Aorta (tissue), 5 donors: ENCODE measurements at regions not wholly inside any gene's neighbourhood (a gene's known extent, or its start where the extent isn't known, plus 50 kb on each side); places are given as distances from the start of the nearest gene placed in this dataset.
A peak's percentile ranks its signal among the peaks of the same experiment; 100 is the strongest.

Source experiments
- ATAC-seq: fragments of 200-7000 bp; cut with Tn5 transposase; one replicate; pipeline ENCODE4 v1.9.1; 2022; ENCODE audit warnings: moderate library complexity; ENCODE audit not compliant: low FRiP score
- DNase-seq, 2 donors: peaks; one replicate each; pipeline ENCODE4 v3.0.0-alpha.2; 2020
- H3K27ac ChIP-seq, 2 donors: one replicate each; pipeline ENCODE4 v1.5.1; 2013; ENCODE audit warnings: low read length in 2 of 2, mild to moderate bottlenecking in 2 of 2, moderate library complexity in 2 of 2, control low read depth in 1 of 2, inconsistent platforms in 1 of 2, low read depth in 1 of 2
- H3K27me3 ChIP-seq, 2 donors: one replicate each; pipeline ENCODE4 v1.6.1; 2013; ENCODE audit warnings: control low read depth in 1 of 2, low read length in 1 of 2, mild to moderate bottlenecking in 1 of 2, moderate library complexity in 1 of 2; ENCODE audit not compliant: insufficient read depth in 2 of 2, control insufficient read depth in 1 of 2
- H3K36me3 ChIP-seq, 2 donors: one replicate each; pipeline ENCODE4 v1.6.1; 2013; ENCODE audit warnings: control low read depth in 1 of 2, low read length in 1 of 2, mild to moderate bottlenecking in 1 of 2; ENCODE audit not compliant: insufficient read depth in 2 of 2, control insufficient read depth in 1 of 2
- H3K4me1 ChIP-seq, 2 donors: one replicate each; pipeline ENCODE4 v1.6.1; 2013; ENCODE audit warnings: low read length in 2 of 2, control low read depth in 1 of 2, mild to moderate bottlenecking in 1 of 2, moderate library complexity in 1 of 2; ENCODE audit not compliant: insufficient read depth in 2 of 2, control insufficient read depth in 1 of 2
- H3K4me3 ChIP-seq, 2 donors: one replicate each; pipeline ENCODE4 v1.5.1; 2013; ENCODE audit warnings: low read length in 2 of 2, control low read depth in 1 of 2, mild to moderate bottlenecking in 1 of 2
- H3K9me3 ChIP-seq: one replicate; pipeline ENCODE4 v1.6.1; 2013; ENCODE audit warnings: mild to moderate bottlenecking, low read length; ENCODE audit not compliant: control insufficient read depth
- WGBS, 2 donors: extraction: QIAGEN DNeasy Blood & Tissue Kit; methylation state at CpG; one replicate each; pipeline ENCODE4 v1.1.7; 2013; 5-methylcytosine and 5-hydroxymethylcytosine counted together
- intact Hi-C, 2 donors: fragments of 100-400 bp; cut with DNase I; formaldehyde crosslinking; loops; one replicate each; pipeline versions ENCODE4 v1.14.2 to v1.15.0; 2022
- donor health status: healthy with polysubstance abuse.
- donor health status: Bipolar disorder and iron deficiency.
- donor health status: DM: no; HTN: no; CAD: no.
- donor health status: DM: no; HTN: no; CAD: no.
- donor health status: DM: yes; HTN: yes; CAD: no.

DNA sequence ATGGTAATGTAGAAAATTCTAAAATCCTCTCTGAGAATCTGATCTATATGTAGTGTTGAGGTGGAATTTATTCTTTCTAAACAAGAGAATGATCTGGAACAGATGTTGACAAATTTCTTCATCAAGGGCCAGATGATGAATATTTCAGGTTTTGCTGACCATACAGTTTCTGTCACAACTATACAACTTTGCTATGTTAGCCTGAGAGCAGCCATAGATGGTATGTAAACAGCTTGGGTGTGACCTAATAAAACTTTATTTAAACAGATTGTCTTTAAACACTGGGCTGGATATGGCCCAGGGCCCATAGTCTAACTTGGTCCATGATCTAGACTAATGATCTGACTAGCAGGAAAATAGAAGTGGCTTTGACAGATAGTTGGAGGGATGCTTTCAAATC lies 213.6 kb upstream of the CELF2 start:
- no peaks in the 10 kb centered on the region for H3K9me3 ChIP-seq
- H3K36me3 ChIP-seq: no peaks in the 10 kb centered on the region
- H3K27me3 ChIP-seq: no peaks in the 10 kb centered on the region
- ATAC-seq (no peak), DNase-seq (no peak)
- H3K4me3 ChIP-seq: no peak overlapping the region
- peaks cover 13% of the 10 kb centered on the region in 2 donors for H3K4me1 ChIP-seq
- intact Hi-C loops: loop anchor here in 1 of 2 donors (5.0 kb wide), 1 partner anchor 68 kb away; no protein-coding TSS in a partner anchor
- H3K27ac ChIP-seq: no peak overlapping the region

DNA sequence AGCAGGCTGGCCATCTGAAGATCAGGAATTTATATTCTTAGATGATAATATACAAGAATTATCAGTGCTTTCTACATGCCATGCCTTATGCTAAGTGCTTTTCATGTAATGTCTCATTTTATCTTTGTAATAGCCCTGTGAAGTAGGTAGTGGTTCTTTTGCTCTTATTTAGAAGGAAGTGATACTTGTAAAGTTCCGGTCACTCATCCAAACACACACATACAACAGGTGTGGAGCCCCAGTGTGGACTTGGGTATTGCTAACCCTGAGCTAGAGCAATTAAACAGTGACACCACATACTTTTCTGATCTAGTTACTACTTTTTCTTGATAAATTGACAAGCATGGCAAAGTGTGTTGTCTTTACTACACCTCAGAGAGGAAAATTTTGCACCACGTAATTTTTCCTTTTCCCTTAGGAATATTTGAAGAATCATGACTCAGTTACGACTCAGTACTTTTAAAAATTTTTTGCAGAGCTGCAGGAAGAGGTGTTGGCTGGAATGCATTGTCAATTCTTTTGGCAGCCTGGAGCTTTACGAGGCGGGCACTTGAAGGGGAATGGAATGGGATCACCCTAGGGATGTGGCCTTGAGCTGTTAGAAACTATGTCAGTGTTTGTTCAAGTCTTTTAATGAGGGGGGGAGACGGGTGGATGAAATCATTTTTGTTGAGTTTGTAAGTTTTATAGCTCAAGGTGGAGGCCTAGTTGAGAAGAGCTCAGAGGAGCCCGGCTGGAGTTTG lies 212.5 kb upstream of the CELF2 start:
- no peaks in the 10 kb centered on the region for H3K27me3 ChIP-seq
- intact Hi-C loops: loop anchor here in 1 of 2 donors (5.0 kb wide), 1 partner anchor 67 kb away; no protein-coding TSS in a partner anchor
- no peaks in the 10 kb centered on the region for H3K36me3 ChIP-seq
- peaks cover 13 to 14% of the 10 kb centered on the region in 2 donors for H3K4me1 ChIP-seq
- ATAC-seq (no peak), DNase-seq (no peak)
- no peaks in the 10 kb centered on the region for H3K9me3 ChIP-seq
- 26 to 30% methylated on average over 7 of the region's 7 CpGs for WGBS, 2 donors
- peak overlapping the region in 1 of 2 donors; percentile 68 for H3K27ac ChIP-seq
- H3K4me3 ChIP-seq: no peak overlapping the region

DNA sequence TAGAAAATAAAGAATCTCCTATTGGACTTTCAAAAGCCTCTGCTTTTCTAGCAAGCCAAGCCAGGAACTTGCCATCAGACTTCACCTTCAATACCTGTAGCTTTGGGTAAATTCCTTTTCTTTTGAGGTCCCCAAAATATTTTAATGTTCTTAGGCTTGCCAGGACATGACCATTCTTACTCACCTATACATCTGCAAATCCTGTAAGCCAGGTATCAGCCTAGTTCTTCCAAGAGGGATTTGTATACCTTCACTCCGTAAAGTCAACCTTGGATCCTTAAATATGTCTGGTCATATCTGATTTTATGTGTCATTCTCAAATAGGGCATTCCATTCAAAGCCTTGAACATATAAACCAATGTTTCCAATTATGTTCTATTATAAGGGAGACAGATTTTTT lies 210.6 kb upstream of the CELF2 start:
- no peaks in the 10 kb centered on the region for H3K36me3 ChIP-seq
- no peaks in the 10 kb centered on the region for H3K27me3 ChIP-seq
- no peak overlapping the region for H3K27ac ChIP-seq
- H3K4me3 ChIP-seq: no peak overlapping the region
- no peak for DNase-seq
- intact Hi-C loops: no loop called here
- H3K9me3 ChIP-seq: no peaks in the 10 kb centered on the region
- ATAC-seq: no peak
- WGBS, 2 donors: 93 to 100% methylated on average over 1 of the region's 1 CpG
- H3K4me1 ChIP-seq: peaks cover 9 to 14% of the 10 kb centered on the region in 2 donors

DNA sequence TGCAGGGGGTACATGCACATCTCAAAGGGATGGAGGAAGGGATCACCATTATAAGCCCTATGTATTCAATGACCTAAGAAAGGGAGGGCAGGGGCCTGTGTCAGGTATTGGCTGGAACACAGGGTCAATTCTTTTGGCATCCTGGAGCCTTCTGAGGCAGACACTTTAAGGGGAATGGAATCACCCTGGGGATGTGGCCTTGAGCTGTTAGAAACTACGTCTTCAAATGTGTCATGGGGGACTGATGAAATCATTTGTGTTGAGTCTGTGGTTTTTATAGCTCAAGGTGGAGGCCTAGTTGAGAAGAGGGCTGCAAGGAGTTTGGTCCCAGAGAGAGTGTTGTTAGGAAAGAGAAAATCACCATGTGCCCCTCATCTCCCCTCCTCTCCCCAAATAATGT lies 206.1 kb upstream of the CELF2 start:
- Histone ChIP-seq H3K9me3 (no peaks in the 10 kb centered on the region), H3K27me3 (no peaks in the 10 kb centered on the region), H3K27ac (no peak overlapping the region), H3K36me3 (no peaks in the 10 kb centered on the region), H3K4me1 (peaks cover 0 to 3% of the 10 kb centered on the region in 2 donors), H3K4me3 (no peak overlapping the region)
- 88 to 97% methylated on average over 1 of the region's 1 CpG for WGBS, 2 donors
- DNase-seq (no peak), ATAC-seq (no peak)
- intact Hi-C loops: no loop called here

DNA sequence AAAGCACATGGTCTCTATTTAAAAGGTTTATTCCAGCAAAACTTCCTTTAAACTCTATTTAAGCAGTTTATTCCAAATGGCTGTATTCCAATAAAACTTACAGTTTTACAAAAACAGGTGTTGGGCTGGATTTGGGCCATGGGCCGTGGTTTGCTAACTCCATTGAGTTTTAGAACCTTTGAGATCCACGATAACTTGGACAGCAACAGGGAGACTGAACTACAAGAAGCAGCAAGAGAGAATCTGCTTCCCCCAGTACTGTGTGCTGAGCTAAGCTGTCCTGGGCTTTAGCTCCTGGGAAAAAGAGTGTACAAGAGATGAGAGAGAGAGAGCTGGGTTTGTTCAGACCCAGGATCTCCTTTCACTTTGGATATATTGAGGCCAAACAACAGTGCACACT lies 204.0 kb upstream of the CELF2 start:
- DNase-seq (no peak), ATAC-seq (no peak)
- H3K4me3 ChIP-seq: no peak overlapping the region
- H3K27ac ChIP-seq: no peak overlapping the region
- intact Hi-C loops: no loop called here
- H3K4me1 ChIP-seq: peaks cover 0 to 3% of the 10 kb centered on the region in 2 donors
- H3K27me3 ChIP-seq: no peaks in the 10 kb centered on the region
- 54 to 61% methylated on average over 2 of the region's 2 CpGs for WGBS, 2 donors
- no peaks in the 10 kb centered on the region for H3K9me3 ChIP-seq
- H3K36me3 ChIP-seq: no peaks in the 10 kb centered on the region

DNA sequence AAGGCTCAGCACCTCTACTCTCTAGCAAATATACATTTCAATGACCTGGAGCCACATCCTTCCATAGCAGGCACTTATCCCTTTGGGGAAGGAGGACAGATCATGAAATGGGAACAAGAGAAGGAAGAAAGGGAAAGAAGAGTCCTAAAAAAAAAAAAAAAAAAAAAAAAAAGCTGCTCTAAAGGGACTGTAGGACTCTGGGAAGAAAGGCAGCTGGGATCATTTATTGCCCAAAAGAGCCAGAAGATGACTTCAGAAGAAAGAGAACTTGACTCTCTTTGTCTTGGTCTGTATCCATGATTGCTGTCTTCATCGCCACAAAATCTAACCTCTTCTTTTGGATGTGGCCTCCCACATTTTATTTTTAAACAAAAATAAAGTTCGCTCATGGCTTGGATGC lies 203.6 kb upstream of the CELF2 start:
- intact Hi-C loops: no loop called here
- no peak for DNase-seq
- Histone ChIP-seq H3K36me3 (no peaks in the 10 kb centered on the region), H3K4me3 (no peak overlapping the region), H3K4me1 (peaks cover 0 to under 1% of the 10 kb centered on the region in 2 donors), H3K27ac (no peak overlapping the region), H3K9me3 (no peaks in the 10 kb centered on the region), H3K27me3 (no peaks in the 10 kb centered on the region)
- 95 to 100% methylated on average over 2 of the region's 2 CpGs for WGBS, 2 donors
- ATAC-seq: no peak

DNA sequence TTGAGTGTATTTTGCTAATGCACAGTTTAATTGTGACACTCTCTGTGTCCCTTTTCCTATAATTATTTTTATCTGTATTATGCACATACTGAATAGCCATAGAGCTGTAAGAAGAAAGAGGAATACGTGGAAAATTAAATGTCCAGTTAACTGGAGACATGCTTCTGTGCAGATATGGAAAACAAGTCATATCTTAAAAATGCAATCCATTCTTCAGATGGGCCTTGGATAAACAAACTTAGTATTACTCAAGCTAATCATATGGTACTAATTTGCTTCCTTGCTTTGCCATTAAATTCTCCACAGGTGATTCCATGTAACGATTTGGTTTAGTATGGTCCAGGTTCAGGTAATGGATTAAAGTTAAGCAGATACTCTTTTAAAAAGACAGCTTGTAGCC lies 201.2 kb upstream of the CELF2 start:
- Histone ChIP-seq H3K4me3 (no peak overlapping the region), H3K27ac (no peak overlapping the region), H3K9me3 (no peaks in the 10 kb centered on the region), H3K4me1 (peaks cover 0 to 6% of the 10 kb centered on the region in 2 donors), H3K36me3 (no peaks in the 10 kb centered on the region), H3K27me3 (no peaks in the 10 kb centered on the region)
- ATAC-seq: no peak
- 66% methylated on average over 2 of the region's 2 CpGs for WGBS, 2 donors
- intact Hi-C loops: no loop called here
- no peak for DNase-seq

DNA sequence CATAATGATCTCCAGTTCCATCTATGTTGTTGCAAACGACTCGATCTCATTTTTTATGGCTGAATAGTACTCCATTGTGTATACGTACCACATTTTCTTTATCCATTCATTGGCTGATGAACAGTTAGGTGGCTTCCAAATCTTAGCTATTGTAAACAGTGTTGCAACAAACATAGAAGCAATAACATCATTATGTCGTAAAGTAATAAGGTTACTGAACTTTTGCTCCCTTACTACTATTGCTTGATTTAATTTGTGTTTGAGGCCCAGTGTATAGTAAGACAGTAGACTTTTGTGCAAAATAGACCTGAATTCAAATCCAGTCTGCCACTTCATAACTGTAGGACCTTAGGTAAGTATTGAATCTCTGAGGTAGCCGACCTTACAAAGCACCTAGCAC lies 200.1 kb upstream of the CELF2 start:
- intact Hi-C loops: no loop called here
- Histone ChIP-seq H3K27ac (no peak overlapping the region), H3K4me3 (no peak overlapping the region), H3K36me3 (no peaks in the 10 kb centered on the region), H3K9me3 (no peaks in the 10 kb centered on the region), H3K27me3 (no peaks in the 10 kb centered on the region), H3K4me1 (peaks cover 0 to 6% of the 10 kb centered on the region in 2 donors)
- 75 to 98% methylated on average over 5 of the region's 5 CpGs for WGBS, 2 donors
- DNase-seq (no peak), ATAC-seq (no peak)

DNA sequence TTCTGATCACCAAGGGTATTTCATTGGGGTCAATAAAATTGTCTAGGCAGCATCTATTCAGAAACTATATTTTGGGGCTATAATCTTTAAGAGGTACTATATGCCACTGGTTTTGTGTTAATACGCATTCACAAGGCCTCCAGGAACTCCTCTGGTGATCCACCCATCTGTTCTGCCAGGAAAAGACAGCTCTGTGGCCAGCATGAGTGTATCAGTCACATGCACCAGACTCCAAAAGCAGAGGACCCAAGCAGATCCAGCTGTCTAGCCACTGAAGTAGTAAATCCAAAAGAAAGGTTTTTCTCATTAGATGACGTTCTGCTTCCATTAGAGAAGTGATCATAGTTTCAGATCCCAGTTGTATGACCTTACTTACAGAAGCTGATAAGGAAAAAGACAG lies 199.6 kb upstream of the CELF2 start:
- H3K36me3 ChIP-seq: no peaks in the 10 kb centered on the region
- DNase-seq (peak in 1 of 2 donors; percentile 54), ATAC-seq (peak; percentile 78)
- no peak overlapping the region for H3K4me3 ChIP-seq
- no peaks in the 10 kb centered on the region for H3K27me3 ChIP-seq
- peaks cover 0 to 6% of the 10 kb centered on the region in 2 donors for H3K4me1 ChIP-seq
- WGBS, 2 donors: 80 to 86% methylated on average over 2 of the region's 2 CpGs
- no peaks in the 10 kb centered on the region for H3K9me3 ChIP-seq
- no peak overlapping the region for H3K27ac ChIP-seq
- intact Hi-C loops: no loop called here
